GM12872 (cell line): ENCODE measurements at regions not wholly inside any gene's neighbourhood (a gene's known extent, or its start where the extent isn't known, plus 50 kb on each side); places are given as distances from the start of the nearest gene placed in this dataset.

Experiments
- TF ChIP-seq, protein P1 (sequence below): IDR thresholded peaks from 3 replicates; pipeline ENCODE4 v1.5.1; 2011; ENCODE audit warnings: low read depth, mild to moderate bottlenecking, low read length, moderate library complexity; ENCODE audit not compliant: insufficient read depth

GRCh38 chr20:57894522-57894921 is 184.7 kb upstream of the PMEPA1 start:
- TF ChIP-seq, protein P1, sequence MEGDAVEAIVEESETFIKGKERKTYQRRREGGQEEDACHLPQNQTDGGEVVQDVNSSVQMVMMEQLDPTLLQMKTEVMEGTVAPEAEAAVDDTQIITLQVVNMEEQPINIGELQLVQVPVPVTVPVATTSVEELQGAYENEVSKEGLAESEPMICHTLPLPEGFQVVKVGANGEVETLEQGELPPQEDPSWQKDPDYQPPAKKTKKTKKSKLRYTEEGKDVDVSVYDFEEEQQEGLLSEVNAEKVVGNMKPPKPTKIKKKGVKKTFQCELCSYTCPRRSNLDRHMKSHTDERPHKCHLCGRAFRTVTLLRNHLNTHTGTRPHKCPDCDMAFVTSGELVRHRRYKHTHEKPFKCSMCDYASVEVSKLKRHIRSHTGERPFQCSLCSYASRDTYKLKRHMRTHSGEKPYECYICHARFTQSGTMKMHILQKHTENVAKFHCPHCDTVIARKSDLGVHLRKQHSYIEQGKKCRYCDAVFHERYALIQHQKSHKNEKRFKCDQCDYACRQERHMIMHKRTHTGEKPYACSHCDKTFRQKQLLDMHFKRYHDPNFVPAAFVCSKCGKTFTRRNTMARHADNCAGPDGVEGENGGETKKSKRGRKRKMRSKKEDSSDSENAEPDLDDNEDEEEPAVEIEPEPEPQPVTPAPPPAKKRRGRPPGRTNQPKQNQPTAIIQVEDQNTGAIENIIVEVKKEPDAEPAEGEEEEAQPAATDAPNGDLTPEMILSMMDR = no peak

DNA sequence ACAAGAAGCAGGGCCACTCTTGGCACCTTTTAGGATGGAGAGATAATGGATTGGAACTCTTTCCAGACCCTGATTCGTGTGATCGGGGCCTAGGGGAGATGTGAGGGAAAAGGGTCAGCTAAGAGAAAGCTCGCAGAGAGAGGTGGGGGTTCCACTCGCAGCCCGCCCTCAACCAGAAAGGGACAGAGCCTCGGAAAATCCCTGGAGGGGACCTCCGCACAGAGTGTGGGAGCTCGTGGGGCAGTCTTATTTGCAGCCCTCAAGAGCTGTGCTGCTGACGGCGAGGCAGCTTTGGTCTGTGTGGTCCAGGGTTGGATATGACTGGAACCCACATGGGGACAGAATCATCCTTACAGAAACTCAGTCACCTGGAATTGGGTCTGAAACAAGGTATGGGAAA is 184.3 kb upstream of the PMEPA1 start:
- TF ChIP-seq, protein P1 = no peak

- TF ChIP-seq, protein P1 = no peak
Measured at GRCh38 chr20:57893366-57893999, 183.7 kb upstream of the PMEPA1 start.

DNA sequence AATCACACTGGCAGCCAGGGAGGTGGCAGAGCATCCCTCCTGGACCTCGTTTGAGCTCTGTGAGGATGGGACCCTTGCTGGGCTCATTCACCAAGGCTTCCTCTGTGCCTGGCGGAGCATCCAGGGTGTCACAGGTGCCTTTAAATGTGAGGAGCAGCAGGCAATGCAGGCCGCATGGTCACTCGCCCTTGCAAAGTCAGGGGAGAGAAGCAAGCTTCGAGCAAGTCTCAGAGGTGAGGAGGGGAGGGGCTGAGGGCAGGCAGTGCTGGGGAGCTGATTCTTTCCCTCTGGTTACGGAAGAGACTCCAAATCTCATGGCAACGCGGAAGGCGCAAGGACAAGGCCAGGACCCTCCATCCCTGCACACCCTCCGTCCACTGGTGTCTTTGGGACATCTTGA is 182.7 kb upstream of the PMEPA1 start:
- TF ChIP-seq, protein P1 = no peak

- TF ChIP-seq, protein P1 = no peak
Measured at GRCh38 chr20:57891014-57891413, 181.2 kb upstream of the PMEPA1 start.

DNA sequence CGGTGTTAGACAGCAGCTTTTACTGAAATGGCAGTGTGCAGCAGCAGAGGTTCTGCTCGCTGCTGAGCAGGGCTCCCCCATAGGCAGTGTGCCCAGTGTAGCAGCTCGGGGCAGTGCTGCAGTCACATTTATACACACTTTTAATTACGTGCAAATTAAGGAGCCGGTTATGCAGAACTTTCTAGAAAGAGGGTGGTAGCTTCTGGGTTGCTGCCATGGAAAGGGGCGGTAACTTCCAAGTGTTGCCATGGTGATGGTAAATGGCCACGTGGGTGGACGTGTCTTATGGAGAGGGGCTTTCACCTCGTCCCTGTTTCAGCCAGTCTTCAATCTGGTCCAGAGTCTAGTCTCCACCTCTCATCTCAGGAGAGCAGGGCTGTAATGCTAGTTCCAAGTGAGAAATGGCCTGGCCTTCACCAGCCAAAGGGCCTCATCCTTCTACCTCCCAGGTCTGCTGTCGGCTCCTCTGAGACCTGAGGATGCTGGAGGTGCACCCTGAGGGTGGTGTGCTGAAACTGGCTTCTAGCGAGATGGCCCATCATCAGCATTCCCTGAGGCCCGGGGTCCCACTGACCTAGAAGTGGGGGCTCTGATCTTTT is 180.5 kb upstream of the PMEPA1 start:
- TF ChIP-seq, protein P1 = no peak

GRCh38 chr20:57888591-57888990 is 178.8 kb upstream of the PMEPA1 start:
- TF ChIP-seq, protein P1 = no peak
